ENCODE measurements at regions not wholly inside any gene's neighbourhood (a gene's known extent, or its start where the extent isn't known, plus 50 kb on each side); places are given as distances from the start of the nearest gene placed in this dataset.

DNA sequence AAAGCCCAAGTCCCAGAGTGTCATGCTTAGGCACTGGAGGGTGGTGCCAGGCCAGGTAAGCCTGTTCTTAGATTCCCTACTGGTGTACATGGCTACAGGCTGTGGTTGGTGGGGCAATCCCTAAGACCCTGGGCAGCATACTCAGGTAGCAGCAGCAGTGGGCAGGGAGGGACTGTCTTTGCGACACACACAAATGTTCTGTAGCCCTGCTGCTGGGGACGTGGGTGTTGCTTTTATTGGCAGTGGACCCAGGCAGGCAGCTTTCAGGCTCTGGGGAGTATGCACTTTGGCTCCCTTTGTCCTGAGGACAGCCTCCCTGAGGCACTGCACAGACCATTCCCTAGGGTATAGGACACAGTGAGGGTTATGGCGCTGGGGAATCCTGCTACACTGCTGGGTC, 137.1 kb upstream of the ADAMTS19 start:
- Histone ChIP-seq H3K4me1 (ENCODE audit: insufficient read depth, low read length) (no peaks in the 10 kb centered on the region), H3K27ac (ENCODE audit: extremely low read length, insufficient read depth, low read length) (no peak overlapping the region), H3K9me3 (ENCODE audit: low read length) (peaks cover 82% of the 10 kb centered on the region), H3K4me2 (ENCODE audit: low read depth, low read length) (no peak overlapping the region), H3K27me3 (ENCODE audit: control insufficient read depth in 1 of 2, insufficient read depth in 2 of 2, low read length in 2 of 2) (no peaks in the 10 kb centered on the region), H3K4me3 (replicated peaks in 1 of 3; ENCODE audit: insufficient read depth in 1 of 3, low read depth in 2 of 3, low read length in 3 of 3) (no peak overlapping the region), H4K20me1 (ENCODE audit: insufficient read depth, low read length) (no peaks in the 10 kb centered on the region), H3K79me2 (ENCODE audit: insufficient read depth, low read length) (no peaks in the 10 kb centered on the region), H2AFZ (ENCODE audit: low read length) (no peak overlapping the region), H3K9ac (ENCODE audit: insufficient read depth, low read depth, low read length) (no peak overlapping the region), H3K36me3 (replicated peaks in 1 of 2; ENCODE audit: control insufficient read depth in 1 of 2, insufficient read depth in 2 of 2, low read length in 2 of 2) (no peaks in the 10 kb centered on the region)
- no peak for DNase-seq (ENCODE audit: low spot score)
- intact Hi-C loops (cut with micrococcal nuclease; ENCODE audit: unreplicated experiment) (no loop called here), in situ Hi-C loops (cut with HindIII; ENCODE audit: extremely low pct_ligation_motif_present, low pct_unique_long_range_greater_than_20kb) (no loop called here)
- no TSS peak for BruUV-seq (replicated peaks)
- ChIA-PET POLR2A (no interaction called here), CTCF (ENCODE audit: low intra/inter-chr PET ratio, low total read pairs) (no interaction called here)
- WGBS (ENCODE audit: low lambda C conversion rate) = 25% methylated on average over 2 of the region's 3 CpGs
- ATAC-seq = no peak
- FAIRE-seq = no peak
- TF ChIP-seq ZNF557 (CRISPR knock-in tag; IDR thresholded peaks at IDR 0.05) (no peak), ZMAT3 (CRISPR knock-in tag; conservative IDR thresholded peaks at IDR 0.05) (no peak), AKNA (CRISPR knock-in tag; IDR thresholded peaks at IDR 0.05; ENCODE audit: borderline replicate concordance) (no peak), ZNF747 (CRISPR knock-in tag; IDR thresholded peaks at IDR 0.05; ENCODE audit: borderline replicate concordance) (no peak), MAFG (CRISPR knock-in tag; IDR thresholded peaks at IDR 0.05) (no peak), EZH2 (conservative IDR thresholded peaks at IDR 0.05; ENCODE audit: low read depth, low read length) (no peak), ZNF546 (CRISPR knock-in tag; conservative IDR thresholded peaks at IDR 0.05) (no peak), ZBTB43 (CRISPR knock-in tag; conservative IDR thresholded peaks at IDR 0.05) (no peak), PHF21A (CRISPR knock-in tag; IDR thresholded peaks at IDR 0.05) (no peak), RFXAP (CRISPR knock-in tag; IDR thresholded peaks at IDR 0.05; ENCODE audit: borderline replicate concordance) (no peak)
- TF ChIP-seq, protein P1, sequence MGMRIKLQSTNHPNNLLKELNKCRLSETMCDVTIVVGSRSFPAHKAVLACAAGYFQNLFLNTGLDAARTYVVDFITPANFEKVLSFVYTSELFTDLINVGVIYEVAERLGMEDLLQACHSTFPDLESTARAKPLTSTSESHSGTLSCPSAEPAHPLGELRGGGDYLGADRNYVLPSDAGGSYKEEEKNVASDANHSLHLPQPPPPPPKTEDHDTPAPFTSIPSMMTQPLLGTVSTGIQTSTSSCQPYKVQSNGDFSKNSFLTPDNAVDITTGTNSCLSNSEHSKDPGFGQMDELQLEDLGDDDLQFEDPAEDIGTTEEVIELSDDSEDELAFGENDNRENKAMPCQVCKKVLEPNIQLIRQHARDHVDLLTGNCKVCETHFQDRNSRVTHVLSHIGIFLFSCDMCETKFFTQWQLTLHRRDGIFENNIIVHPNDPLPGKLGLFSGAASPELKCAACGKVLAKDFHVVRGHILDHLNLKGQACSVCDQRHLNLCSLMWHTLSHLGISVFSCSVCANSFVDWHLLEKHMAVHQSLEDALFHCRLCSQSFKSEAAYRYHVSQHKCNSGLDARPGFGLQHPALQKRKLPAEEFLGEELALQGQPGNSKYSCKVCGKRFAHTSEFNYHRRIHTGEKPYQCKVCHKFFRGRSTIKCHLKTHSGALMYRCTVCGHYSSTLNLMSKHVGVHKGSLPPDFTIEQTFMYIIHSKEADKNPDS (CRISPR knock-in tag; IDR thresholded peaks at IDR 0.05) = no peak
- TF ChIP-seq, protein P2, sequence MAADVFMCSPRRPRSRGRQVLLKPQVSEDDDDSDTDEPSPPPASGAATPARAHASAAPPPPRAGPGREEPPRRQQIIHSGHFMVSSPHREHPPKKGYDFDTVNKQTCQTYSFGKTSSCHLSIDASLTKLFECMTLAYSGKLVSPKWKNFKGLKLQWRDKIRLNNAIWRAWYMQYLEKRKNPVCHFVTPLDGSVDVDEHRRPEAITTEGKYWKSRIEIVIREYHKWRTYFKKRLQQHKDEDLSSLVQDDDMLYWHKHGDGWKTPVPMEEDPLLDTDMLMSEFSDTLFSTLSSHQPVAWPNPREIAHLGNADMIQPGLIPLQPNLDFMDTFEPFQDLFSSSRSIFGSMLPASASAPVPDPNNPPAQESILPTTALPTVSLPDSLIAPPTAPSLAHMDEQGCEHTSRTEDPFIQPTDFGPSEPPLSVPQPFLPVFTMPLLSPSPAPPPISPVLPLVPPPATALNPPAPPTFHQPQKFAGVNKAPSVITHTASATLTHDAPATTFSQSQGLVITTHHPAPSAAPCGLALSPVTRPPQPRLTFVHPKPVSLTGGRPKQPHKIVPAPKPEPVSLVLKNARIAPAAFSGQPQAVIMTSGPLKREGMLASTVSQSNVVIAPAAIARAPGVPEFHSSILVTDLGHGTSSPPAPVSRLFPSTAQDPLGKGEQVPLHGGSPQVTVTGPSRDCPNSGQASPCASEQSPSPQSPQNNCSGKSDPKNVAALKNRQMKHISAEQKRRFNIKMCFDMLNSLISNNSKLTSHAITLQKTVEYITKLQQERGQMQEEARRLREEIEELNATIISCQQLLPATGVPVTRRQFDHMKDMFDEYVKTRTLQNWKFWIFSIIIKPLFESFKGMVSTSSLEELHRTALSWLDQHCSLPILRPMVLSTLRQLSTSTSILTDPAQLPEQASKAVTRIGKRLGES (CRISPR knock-in tag; IDR thresholded peaks at IDR 0.05; ENCODE audit: borderline replicate concordance) = no peak

Data from HepG2 (cell line).